Suprapubic skin (tissue), 4 donors: ENCODE measurements at regions not wholly inside any gene's neighbourhood (a gene's known extent, or its start where the extent isn't known, plus 50 kb on each side); places are given as distances from the start of the nearest gene placed in this dataset.

Experiments used
- DNase-seq, 2 donors: peaks; one replicate each; pipeline ENCODE4 v3.0.0-alpha.2; 2019; ENCODE audit warnings: low spot score in 2 of 2
- H3K27ac ChIP-seq: fragments of 200-600 bp; sonication (generic); one replicate; pipeline ENCODE4 v1.5.1; 2019
- H3K27me3 ChIP-seq: fragments of 200-600 bp; sonication (generic); one replicate; pipeline ENCODE4 v1.5.1; 2019
- H3K36me3 ChIP-seq: fragments of 200-600 bp; sonication (generic); one replicate; pipeline ENCODE4 v1.5.1; 2019
- H3K4me1 ChIP-seq: fragments of 200-600 bp; sonication (generic); one replicate; pipeline ENCODE4 v1.5.1; 2019
- H3K4me3 ChIP-seq: fragments of 200-600 bp; sonication (generic); one replicate; pipeline ENCODE4 v1.5.1; 2019; ENCODE audit warnings: mild to moderate bottlenecking
- H3K9me3 ChIP-seq: fragments of 200-600 bp; sonication (generic); one replicate; pipeline ENCODE4 v1.5.1; 2019
- CTCF ChIP-seq, 2 donors: fragments of 200-600 bp in 1 of 2; fragments of 450-650 bp in 1 of 2; sonication (generic) in 1 of 2; IDR thresholded peaks; one replicate each; pipeline ENCODE4 v1.5.1; 2016 to 2019; ENCODE audit warnings: antibody characterized with exemption in 2 of 2, mild to moderate bottlenecking in 1 of 2, moderate library complexity in 1 of 2
- EP300 ChIP-seq: sonication (generic); formaldehyde crosslinking; IDR thresholded peaks from one replicate; pipeline ENCODE4 v1.6.1; 2017; ENCODE audit warnings: antibody characterized with exemption
- POLR2A ChIP-seq, 2 donors: fragments of 450-650 bp; IDR thresholded peaks; one replicate each; pipeline ENCODE4 v1.6.1; 2017; ENCODE audit warnings: antibody characterized with exemption in 2 of 2, mild to moderate bottlenecking in 2 of 2, moderate library complexity in 2 of 2
- POLR2AphosphoS5 ChIP-seq, 3 donors: sonication (generic); formaldehyde crosslinking; IDR thresholded peaks; one replicate each; pipeline ENCODE4 v1.6.1; 2017; ENCODE audit warnings: antibody characterized with exemption in 3 of 3
- WGBS: methylation state at CpG from one replicate; pipeline ENCODE4 v1.1.5; 2018; 5-methylcytosine and 5-hydroxymethylcytosine counted together

GRCh38 chr3:27644941-27645340, 77.2 kb downstream of the EOMES start:
- Histone ChIP-seq H3K9me3 (no peaks in the 10 kb centered on the region), H3K4me3 (no peak overlapping the region), H3K27me3 (no peaks in the 10 kb centered on the region), H3K36me3 (no peaks in the 10 kb centered on the region), H3K4me1 (peaks cover 10% of the 10 kb centered on the region), H3K27ac (no peak overlapping the region)
- TF ChIP-seq POLR2AphosphoS5 (IDR thresholded peaks at IDR 0.05) (no peak), POLR2A (IDR thresholded peaks at IDR 0.05) (no peak), CTCF (IDR thresholded peaks at IDR 0.05) (no peak), EP300 (no peak)
- no peak for DNase-seq
- 86% methylated on average over 4 of the region's 4 CpGs for WGBS

DNA sequence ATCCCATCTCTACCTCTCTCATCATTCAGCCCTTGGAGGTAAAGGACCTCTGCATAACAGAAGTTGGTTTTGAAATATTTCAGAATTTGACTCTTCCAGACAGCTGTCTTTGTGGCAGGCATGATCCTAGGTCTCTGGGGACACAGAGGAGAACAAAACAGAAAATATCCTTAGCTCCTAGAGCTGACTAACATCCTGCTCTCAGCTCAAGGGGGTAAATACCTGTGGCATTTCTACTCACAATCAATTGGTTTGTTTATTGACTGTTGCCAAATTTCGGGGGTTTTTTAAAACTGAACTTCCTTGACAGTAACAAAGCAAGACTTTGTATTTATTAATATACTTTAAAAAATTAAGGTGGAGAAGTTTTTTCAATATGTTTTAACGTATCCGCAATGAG, 78.8 kb downstream of the EOMES start:
- Histone ChIP-seq H3K27ac (no peak overlapping the region), H3K4me3 (no peak overlapping the region), H3K27me3 (no peaks in the 10 kb centered on the region), H3K9me3 (no peaks in the 10 kb centered on the region), H3K4me1 (peaks cover 10% of the 10 kb centered on the region), H3K36me3 (no peaks in the 10 kb centered on the region)
- DNase-seq = no peak
- WGBS = 66% methylated on average over 3 of the region's 3 CpGs
- TF ChIP-seq EP300 = no peak
- no peak for TF ChIP-seq POLR2AphosphoS5 (IDR thresholded peaks at IDR 0.05)
- no peak for TF ChIP-seq CTCF (IDR thresholded peaks at IDR 0.05)

DNA sequence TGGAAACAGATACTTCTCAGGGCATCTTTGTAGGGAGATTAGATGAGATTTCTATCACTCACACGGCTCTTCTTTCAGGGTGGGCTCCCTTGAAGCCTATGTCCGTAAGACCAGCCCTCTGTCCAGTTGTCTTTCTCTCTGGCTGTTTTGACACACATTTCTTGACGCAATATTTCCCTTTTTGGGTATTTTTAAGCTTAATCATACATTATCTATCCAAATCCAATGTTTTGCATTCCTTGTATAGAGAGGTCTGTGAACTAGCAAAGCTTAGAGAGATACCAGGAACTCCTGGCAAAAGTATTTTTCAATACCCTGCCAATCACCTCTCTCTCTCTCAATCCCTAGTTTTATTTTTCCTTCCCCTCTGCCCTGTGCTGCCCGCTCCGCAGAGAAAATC, 79.3 kb downstream of the EOMES start:
- no peak for DNase-seq
- WGBS = 91% methylated on average over 5 of the region's 5 CpGs
- no peaks in the 10 kb centered on the region for H3K9me3 ChIP-seq
- H3K4me3 ChIP-seq = no peak overlapping the region
- H3K4me1 ChIP-seq = peaks cover 10% of the 10 kb centered on the region
- no peak overlapping the region for H3K27ac ChIP-seq
- H3K27me3 ChIP-seq = no peaks in the 10 kb centered on the region
- TF ChIP-seq EP300 = no peak
- TF ChIP-seq POLR2AphosphoS5 (IDR thresholded peaks at IDR 0.05) = no peak
- TF ChIP-seq POLR2A (IDR thresholded peaks at IDR 0.05) = no peak
- no peak for TF ChIP-seq CTCF (IDR thresholded peaks at IDR 0.05)
- H3K36me3 ChIP-seq = no peaks in the 10 kb centered on the region

GRCh38 chr3:27641888-27642601, 80.1 kb downstream of the EOMES start:
- TF ChIP-seq POLR2AphosphoS5 (IDR thresholded peaks at IDR 0.05) (no peak), POLR2A (IDR thresholded peaks at IDR 0.05) (no peak), EP300 (no peak), CTCF (IDR thresholded peaks at IDR 0.05) (no peak)
- Histone ChIP-seq H3K36me3 (no peaks in the 10 kb centered on the region), H3K27me3 (no peaks in the 10 kb centered on the region), H3K9me3 (no peaks in the 10 kb centered on the region), H3K27ac (no peak overlapping the region), H3K4me3 (no peak overlapping the region), H3K4me1 (peaks cover 10% of the 10 kb centered on the region)
- DNase-seq = no peak
- WGBS = 88% methylated on average over 5 of the region's 5 CpGs

- no peak for DNase-seq
- TF ChIP-seq EP300 (no peak), POLR2A (IDR thresholded peaks at IDR 0.05) (no peak), CTCF (IDR thresholded peaks at IDR 0.05) (no peak), POLR2AphosphoS5 (IDR thresholded peaks at IDR 0.05) (no peak)
- no peaks in the 10 kb centered on the region for H3K9me3 ChIP-seq
- no peak overlapping the region for H3K4me3 ChIP-seq
- H3K36me3 ChIP-seq = no peaks in the 10 kb centered on the region
- H3K4me1 ChIP-seq = peaks cover 10% of the 10 kb centered on the region
- no peaks in the 10 kb centered on the region for H3K27me3 ChIP-seq
- H3K27ac ChIP-seq = no peak overlapping the region
- 80% methylated on average over 1 of the region's 1 CpG for WGBS
These were observed 80.8 kb downstream of the EOMES start for GRCh38 chr3:27641271-27641800.
